Panc1 (cell line): ENCODE measurements at regions not wholly inside any gene's neighbourhood (a gene's known extent, or its start where the extent isn't known, plus 50 kb on each side); places are given as distances from the start of the nearest gene placed in this dataset.
"Not testable (repeated sequence)": the region's sequence is repeated elsewhere in the genome, so short reads cannot be mapped to it uniquely, and the experiment has no call there.

Experiments used
- ATAC-seq: fragments of 200-7000 bp; cut with Tn5 transposase; 2 replicates; pipeline ENCODE4 v1.9.1; 2020; ENCODE audit warnings: mild to moderate bottlenecking, moderate library complexity
- BruUV-seq: library from RNA; stranded (reverse); fragments of 400-500 nt; replicated peaks from 2 replicates; lab custom pipeline; 2021; lab: Mats Ljungman, UMichigan
- CTCF ChIA-PET: fragments of 300-600 bp; sonication (Branson Sonifier 250); formaldehyde crosslinking; loops from one replicate; lab custom pipeline; 2022; ENCODE audit warnings: antibody characterized with exemption; lab: Charles Lee
- POLR2A ChIA-PET: fragments of 300-600 bp; sonication (Branson Sonifier 250); formaldehyde crosslinking; loops from one replicate; lab custom pipeline; 2022; ENCODE audit warnings: antibody characterized with exemption; lab: Charles Lee
- DNase-seq: peaks from one replicate; pipeline ENCODE4 v3.0.0-alpha.2; 2010; ENCODE audit warnings: low read depth, low spot score
- H3K27ac ChIP-seq: 2 replicates; pipeline ENCODE4 v1.5.1; 2011; ENCODE audit warnings: mild to moderate bottlenecking, low read length, inconsistent platforms
- H3K27me3 ChIP-seq: fragments of 200-500 bp; sonication (Bioruptor generic); 2 replicates; pipeline ENCODE4 v1.6.0; 2014; ENCODE audit warnings: low read length, inconsistent platforms; ENCODE audit not compliant: control insufficient read depth, insufficient read depth
- H3K36me3 ChIP-seq: fragments of 200-500 bp; sonication (Bioruptor generic); 2 replicates; pipeline ENCODE4 v1.5.1; 2014; ENCODE audit warnings: inconsistent platforms, mild to moderate bottlenecking, low read length, moderate library complexity; ENCODE audit not compliant: control insufficient read depth, insufficient read depth
- H3K4me1 ChIP-seq: 2 replicates; pipeline ENCODE4 v1.5.1; 2011; ENCODE audit warnings: inconsistent platforms, mild to moderate bottlenecking, low read length, moderate library complexity; ENCODE audit not compliant: control insufficient read depth, insufficient read depth
- H3K4me3 ChIP-seq, 2 experiments: 2 replicates each; pipeline ENCODE4 v1.5.1; 2011 to 2012; ENCODE audit warnings: low read depth in 2 of 2, low read length in 2 of 2, mild to moderate bottlenecking in 2 of 2, inconsistent platforms in 1 of 2, moderate library complexity in 1 of 2
- H3K9me3 ChIP-seq: fragments of 200-500 bp; sonication (Bioruptor generic); 2 replicates; pipeline ENCODE4 v1.5.1; 2014; ENCODE audit warnings: low read depth, mild to moderate bottlenecking, inconsistent platforms, low read length, moderate library complexity; ENCODE audit not compliant: control insufficient read depth, insufficient read depth
- POLR2AphosphoS5 ChIP-seq: IDR thresholded peaks from 2 replicates; pipeline ENCODE4 v1.6.1; 2012; ENCODE audit warnings: mild to moderate bottlenecking, low read depth, low read length, moderate library complexity
- SIN3A ChIP-seq: IDR thresholded peaks from 2 replicates; pipeline ENCODE4 v1.6.1; 2012; ENCODE audit warnings: low read depth, mild to moderate bottlenecking, low read length, moderate library complexity, borderline replicate concordance; ENCODE audit not compliant: insufficient read depth
- TCF7L2 ChIP-seq: IDR thresholded peaks from 2 replicates; pipeline ENCODE4 v1.6.1; 2011; ENCODE audit warnings: mild to moderate bottlenecking, low read depth, low read length, inconsistent platforms
- in situ Hi-C: cut with HindIII; loops from 2 replicates; pipeline ENCODE4 v1.10.0; 2016; ENCODE audit warnings: low sequenced_read_pairs, low pct_unique_long_range_greater_than_20kb
- intact Hi-C: fragments of 100-400 bp; cut with micrococcal nuclease; formaldehyde crosslinking; loops from one replicate; pipeline ENCODE4 v1.10.0; 2022; ENCODE audit not compliant: unreplicated experiment
- TF ChIP-seq, protein P1 (sequence below): fragments of 450-650 bp; IDR thresholded peaks from 2 replicates; pipeline ENCODE4 v1.5.1; 2017; ENCODE audit warnings: mild to moderate bottlenecking
- TF ChIP-seq, protein P2 (sequence below), 2 experiments: IDR thresholded peaks; 2 replicates each; pipeline ENCODE4 v1.6.1; 2011 to 2012; ENCODE audit warnings: low read depth in 2 of 2, control low read depth in 1 of 2, low read length in 1 of 2, mild to moderate bottlenecking in 1 of 2, moderate library complexity in 1 of 2; ENCODE audit not compliant: insufficient read depth in 1 of 2

DNA sequence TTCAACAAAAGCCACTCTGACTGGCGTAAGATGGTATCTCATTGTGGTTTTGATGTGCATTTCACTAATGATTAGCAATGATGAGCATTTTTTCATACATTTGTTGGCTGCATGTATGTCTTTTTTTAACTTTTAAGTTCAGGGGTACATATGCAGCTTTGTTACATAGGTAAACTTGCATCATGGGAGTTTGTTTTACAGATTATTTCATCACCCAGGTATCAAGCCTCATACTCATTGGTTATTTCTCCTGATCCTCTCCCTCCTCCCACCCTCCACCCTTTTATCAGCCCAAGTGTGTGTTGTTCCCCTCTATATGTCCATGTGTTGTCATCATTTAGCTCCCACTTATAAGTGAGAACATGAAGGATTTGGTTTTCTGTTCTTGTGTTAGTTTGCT, 154.1 kb upstream of the POGK start:
- ChIA-PET POLR2A (no interaction called here), CTCF (no interaction called here)
- DNase-seq (no peak), ATAC-seq (no peak)
- no peak overlapping the region for H3K27ac ChIP-seq
- intact Hi-C loops (no loop called here), in situ Hi-C loops (no loop called here)
- H3K27me3 ChIP-seq, result no peaks in the 10 kb centered on the region
- BruUV-seq, result no TSS peak
- H3K4me3 ChIP-seq, result no peak overlapping the region
- H3K4me1 ChIP-seq, result no peaks in the 10 kb centered on the region
- TF ChIP-seq, protein P1, sequence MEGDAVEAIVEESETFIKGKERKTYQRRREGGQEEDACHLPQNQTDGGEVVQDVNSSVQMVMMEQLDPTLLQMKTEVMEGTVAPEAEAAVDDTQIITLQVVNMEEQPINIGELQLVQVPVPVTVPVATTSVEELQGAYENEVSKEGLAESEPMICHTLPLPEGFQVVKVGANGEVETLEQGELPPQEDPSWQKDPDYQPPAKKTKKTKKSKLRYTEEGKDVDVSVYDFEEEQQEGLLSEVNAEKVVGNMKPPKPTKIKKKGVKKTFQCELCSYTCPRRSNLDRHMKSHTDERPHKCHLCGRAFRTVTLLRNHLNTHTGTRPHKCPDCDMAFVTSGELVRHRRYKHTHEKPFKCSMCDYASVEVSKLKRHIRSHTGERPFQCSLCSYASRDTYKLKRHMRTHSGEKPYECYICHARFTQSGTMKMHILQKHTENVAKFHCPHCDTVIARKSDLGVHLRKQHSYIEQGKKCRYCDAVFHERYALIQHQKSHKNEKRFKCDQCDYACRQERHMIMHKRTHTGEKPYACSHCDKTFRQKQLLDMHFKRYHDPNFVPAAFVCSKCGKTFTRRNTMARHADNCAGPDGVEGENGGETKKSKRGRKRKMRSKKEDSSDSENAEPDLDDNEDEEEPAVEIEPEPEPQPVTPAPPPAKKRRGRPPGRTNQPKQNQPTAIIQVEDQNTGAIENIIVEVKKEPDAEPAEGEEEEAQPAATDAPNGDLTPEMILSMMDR, result no peak
- TF ChIP-seq, protein P2, sequence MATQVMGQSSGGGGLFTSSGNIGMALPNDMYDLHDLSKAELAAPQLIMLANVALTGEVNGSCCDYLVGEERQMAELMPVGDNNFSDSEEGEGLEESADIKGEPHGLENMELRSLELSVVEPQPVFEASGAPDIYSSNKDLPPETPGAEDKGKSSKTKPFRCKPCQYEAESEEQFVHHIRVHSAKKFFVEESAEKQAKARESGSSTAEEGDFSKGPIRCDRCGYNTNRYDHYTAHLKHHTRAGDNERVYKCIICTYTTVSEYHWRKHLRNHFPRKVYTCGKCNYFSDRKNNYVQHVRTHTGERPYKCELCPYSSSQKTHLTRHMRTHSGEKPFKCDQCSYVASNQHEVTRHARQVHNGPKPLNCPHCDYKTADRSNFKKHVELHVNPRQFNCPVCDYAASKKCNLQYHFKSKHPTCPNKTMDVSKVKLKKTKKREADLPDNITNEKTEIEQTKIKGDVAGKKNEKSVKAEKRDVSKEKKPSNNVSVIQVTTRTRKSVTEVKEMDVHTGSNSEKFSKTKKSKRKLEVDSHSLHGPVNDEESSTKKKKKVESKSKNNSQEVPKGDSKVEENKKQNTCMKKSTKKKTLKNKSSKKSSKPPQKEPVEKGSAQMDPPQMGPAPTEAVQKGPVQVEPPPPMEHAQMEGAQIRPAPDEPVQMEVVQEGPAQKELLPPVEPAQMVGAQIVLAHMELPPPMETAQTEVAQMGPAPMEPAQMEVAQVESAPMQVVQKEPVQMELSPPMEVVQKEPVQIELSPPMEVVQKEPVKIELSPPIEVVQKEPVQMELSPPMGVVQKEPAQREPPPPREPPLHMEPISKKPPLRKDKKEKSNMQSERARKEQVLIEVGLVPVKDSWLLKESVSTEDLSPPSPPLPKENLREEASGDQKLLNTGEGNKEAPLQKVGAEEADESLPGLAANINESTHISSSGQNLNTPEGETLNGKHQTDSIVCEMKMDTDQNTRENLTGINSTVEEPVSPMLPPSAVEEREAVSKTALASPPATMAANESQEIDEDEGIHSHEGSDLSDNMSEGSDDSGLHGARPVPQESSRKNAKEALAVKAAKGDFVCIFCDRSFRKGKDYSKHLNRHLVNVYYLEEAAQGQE (IDR thresholded peaks at IDR 0.05; ENCODE audit: insufficient read depth in 1 of 2, low read depth in 2 of 2, low read length in 1 of 2), result no peak
- no peak for TF ChIP-seq POLR2AphosphoS5
- no peak for TF ChIP-seq TCF7L2
- TF ChIP-seq SIN3A, result no peak
- H3K9me3 ChIP-seq, result no peaks in the 10 kb centered on the region
- H3K36me3 ChIP-seq, result no peaks in the 10 kb centered on the region

DNA sequence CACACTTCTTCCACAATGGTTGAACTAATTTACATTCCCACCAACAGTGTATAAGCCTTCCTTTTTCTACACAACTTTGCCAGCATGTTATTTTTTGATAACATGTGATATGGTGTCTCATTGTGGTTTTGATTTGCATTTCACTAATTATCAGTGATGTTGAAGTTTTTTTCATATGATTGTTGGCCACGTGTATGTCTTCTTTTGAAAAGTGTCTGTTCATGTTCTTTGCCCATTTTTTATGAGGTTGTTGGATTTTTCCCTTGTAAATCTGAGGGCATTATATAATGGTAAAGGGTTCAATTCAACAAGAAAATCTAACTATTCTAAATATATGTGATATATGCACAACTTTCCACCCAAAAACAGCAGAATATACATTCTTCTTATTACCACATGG, 153.4 kb upstream of the POGK start:
- H3K4me3 ChIP-seq, ATAC-seq, POLR2A ChIA-PET, BruUV-seq, H3K36me3 ChIP-seq, CTCF ChIA-PET, H3K4me1 ChIP-seq, DNase-seq, H3K9me3 ChIP-seq, in situ Hi-C loops, intact Hi-C loops, H3K27me3 ChIP-seq, H3K27ac ChIP-seq: not testable (repeated sequence)

DNA sequence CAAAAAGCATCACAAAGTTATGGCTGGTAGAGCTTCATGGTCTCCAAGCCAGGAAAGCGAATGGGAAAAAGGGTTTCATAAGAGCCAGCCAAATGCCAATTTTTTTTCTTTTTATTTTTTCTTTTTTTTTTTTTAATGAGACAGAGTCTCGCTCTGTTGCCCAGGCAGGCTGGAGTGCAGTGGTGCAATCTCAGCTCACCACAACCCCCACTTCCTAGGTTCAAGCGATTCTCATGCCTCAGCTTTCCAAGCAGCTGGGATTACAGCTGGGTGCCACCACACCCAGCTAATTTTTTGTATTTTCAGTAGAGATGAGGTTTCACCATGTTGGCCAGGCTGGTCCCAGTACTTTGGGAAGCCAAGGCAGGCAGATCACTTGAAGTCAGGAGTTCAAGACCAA, 148.7 kb upstream of the POGK start:
- DNase-seq, BruUV-seq, ATAC-seq, POLR2A ChIA-PET, in situ Hi-C loops, H3K27me3 ChIP-seq, CTCF ChIA-PET, H3K9me3 ChIP-seq, H3K27ac ChIP-seq, intact Hi-C loops, H3K4me3 ChIP-seq, H3K36me3 ChIP-seq, H3K4me1 ChIP-seq: not testable (repeated sequence)
